Fibroblast of mammary gland (primary cell): ENCODE measurements at regions not wholly inside any gene's neighbourhood (a gene's known extent, or its start where the extent isn't known, plus 50 kb on each side); places are given as distances from the start of the nearest gene placed in this dataset.

Experiments
- DNase-seq: peaks from one replicate; pipeline ENCODE4 v3.0.0-alpha.2; 2010; ENCODE audit warnings: low read depth
- H3K4me3 ChIP-seq: 2 replicates; pipeline ENCODE4 v1.5.1; 2011; ENCODE audit warnings: low read depth, mild to moderate bottlenecking, low read length, moderate library complexity; ENCODE audit not compliant: control insufficient read depth
- TF ChIP-seq, protein P1 (sequence below): conservative IDR thresholded peaks from 2 replicates; pipeline ENCODE4 v1.5.1; 2011; ENCODE audit warnings: low read depth, low read length, inconsistent platforms; ENCODE audit not compliant: control insufficient read depth, insufficient read depth

DNA sequence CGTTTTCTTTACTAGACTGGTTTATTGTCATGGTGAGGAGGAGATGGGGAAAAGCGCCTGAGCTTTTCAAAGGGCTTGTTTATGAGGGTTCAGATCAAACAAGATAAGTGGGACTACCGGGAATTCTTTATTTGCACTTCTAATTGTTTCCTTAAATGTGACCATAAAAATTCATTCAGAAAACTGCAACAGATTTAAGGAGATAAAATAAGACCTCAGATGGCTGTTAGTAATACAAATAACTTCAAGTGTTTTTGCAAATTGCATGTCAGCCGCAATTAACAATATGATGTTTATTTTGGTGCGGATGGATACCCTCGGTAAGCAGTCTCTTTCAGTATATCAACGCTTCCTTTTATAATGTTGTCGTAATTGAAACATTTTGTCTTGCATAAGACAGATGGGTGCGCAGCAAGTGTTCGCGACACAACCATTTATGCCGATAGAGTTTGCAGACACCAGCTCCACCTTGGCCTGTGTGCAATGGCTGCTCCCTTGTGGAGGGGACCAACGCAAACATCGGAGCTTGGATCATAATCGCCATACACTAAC, 151.0 kb downstream of the C4orf33 start:
- no peak overlapping the region for H3K4me3 ChIP-seq
- TF ChIP-seq, protein P1, sequence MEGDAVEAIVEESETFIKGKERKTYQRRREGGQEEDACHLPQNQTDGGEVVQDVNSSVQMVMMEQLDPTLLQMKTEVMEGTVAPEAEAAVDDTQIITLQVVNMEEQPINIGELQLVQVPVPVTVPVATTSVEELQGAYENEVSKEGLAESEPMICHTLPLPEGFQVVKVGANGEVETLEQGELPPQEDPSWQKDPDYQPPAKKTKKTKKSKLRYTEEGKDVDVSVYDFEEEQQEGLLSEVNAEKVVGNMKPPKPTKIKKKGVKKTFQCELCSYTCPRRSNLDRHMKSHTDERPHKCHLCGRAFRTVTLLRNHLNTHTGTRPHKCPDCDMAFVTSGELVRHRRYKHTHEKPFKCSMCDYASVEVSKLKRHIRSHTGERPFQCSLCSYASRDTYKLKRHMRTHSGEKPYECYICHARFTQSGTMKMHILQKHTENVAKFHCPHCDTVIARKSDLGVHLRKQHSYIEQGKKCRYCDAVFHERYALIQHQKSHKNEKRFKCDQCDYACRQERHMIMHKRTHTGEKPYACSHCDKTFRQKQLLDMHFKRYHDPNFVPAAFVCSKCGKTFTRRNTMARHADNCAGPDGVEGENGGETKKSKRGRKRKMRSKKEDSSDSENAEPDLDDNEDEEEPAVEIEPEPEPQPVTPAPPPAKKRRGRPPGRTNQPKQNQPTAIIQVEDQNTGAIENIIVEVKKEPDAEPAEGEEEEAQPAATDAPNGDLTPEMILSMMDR: no peak
- no peak for DNase-seq

DNA sequence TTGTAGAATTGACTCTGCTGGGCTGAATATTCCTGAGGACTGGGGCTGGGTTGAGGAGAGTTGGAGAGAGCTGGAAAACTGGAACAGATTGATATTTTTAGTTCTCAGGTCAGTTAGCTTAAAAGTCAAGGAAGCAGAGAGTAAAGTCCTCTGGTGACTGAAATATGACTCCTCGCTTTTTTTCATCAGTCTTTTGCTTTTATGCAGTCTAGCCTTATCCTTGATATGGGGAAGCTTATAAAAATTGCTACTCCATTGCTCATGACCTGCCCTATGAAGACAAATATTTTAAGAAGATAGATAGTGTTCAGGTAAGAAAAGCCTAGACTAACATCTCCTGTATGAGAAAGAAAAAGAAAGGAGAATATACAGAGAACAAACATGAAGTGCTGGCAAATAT, 152.7 kb downstream of the C4orf33 start:
- DNase-seq: no peak
- H3K4me3 ChIP-seq: no peak overlapping the region
- TF ChIP-seq, protein P1: no peak

DNA sequence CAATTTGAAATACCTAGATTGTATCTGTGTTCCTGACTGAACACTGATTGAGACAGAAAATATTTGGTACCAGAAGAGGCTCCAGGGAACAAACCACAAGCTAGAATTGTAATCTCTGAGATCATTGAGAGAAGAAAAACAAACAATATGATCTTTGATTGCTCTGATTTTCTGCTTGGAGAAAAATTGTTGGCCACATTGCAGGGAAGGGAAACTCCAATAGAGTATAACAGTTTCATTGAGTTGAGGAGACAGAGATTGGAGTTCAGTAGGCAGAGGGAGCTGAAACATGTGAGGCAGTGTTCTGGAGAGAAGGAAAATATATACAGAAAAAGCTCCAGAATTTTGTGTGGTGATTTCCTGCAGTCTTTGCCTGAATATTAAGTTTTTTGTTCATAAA, 158.2 kb downstream of the C4orf33 start:
- TF ChIP-seq, protein P1: no peak
- DNase-seq: no peak
- no peak overlapping the region for H3K4me3 ChIP-seq

DNA sequence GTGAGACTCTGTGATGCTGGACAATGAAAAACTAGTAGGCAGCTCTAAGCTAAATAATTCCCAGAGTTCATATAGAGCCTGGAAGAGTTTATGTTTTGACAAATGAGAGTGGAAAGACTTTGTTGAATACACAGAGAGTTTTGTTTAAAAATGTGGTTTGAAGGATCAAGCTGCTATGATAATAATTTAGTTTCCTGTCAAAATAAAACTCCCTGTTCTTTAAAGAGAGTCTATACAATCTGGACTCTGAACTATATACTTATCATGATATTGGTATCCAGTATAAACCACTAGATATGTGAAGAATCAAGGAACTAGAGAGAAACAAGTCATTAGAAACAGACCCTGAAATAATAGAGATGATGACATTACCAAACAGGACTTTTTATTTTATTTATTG, 158.6 kb downstream of the C4orf33 start:
- TF ChIP-seq, protein P1: no peak
- DNase-seq: peak; percentile 4
- no peak overlapping the region for H3K4me3 ChIP-seq

DNA sequence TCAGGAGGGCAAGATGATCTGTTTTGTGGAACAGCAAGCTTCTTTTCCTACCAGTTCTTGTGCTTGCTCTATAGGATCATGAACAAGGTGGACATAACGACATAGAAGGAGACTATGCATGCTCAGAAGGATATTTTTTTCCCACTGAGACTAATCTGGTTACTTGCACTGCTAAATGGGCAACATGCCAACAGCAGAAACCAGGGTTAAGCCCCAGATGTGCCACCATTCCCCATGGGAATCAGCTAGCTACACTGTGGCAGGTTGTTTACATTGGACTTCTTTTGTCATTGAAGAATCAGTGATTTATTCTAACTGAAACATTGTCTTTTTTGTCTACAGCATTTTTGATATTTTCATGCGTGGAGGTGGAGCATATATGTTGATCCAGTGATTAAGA, 165.6 kb downstream of the C4orf33 start:
- no peak overlapping the region for H3K4me3 ChIP-seq
- TF ChIP-seq, protein P1: no peak
- no peak for DNase-seq

DNA sequence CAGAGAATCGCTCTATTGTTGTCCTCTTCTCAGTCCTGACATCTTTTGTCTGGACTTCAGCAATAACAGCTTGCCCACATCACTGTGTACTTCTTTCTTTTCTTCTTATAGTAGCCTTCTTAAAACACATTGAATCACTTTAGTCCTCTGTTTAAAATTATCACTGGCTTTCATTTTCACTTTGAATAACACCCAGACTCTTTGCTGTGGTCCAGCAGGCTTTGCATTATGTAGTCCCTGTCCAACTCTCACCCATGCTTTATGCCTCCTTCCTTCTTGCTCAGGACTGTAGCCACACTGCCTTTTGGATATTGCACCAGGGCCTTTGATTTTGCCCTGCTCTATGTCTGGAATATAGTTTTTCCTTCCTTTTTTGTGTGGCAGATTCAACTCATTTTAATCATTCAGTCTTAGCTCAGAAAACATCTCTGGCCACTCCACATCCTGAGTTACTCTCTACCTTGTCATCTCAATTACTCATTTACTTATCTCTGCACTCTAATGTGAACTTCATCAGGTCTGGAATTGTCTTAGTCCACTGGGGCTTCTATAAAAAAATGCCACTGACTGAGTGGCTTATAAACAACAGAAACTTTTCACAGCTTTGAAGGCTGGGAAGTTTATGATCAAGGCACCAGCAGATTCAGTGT, 168.2 kb downstream of the C4orf33 start:
- DNase-seq: no peak

More for the DNA sequence above, 168.2 kb downstream of the C4orf33 start:
- no peak overlapping the region for H3K4me3 ChIP-seq
- TF ChIP-seq, protein P1: no peak
